Stomach smooth muscle (tissue), 2 donors: ENCODE measurements at regions not wholly inside any gene's neighbourhood (a gene's known extent, or its start where the extent isn't known, plus 50 kb on each side); places are given as distances from the start of the nearest gene placed in this dataset.

Experiments
- H3K27ac ChIP-seq: one replicate; pipeline ENCODE4 v1.7.0; 2013; ENCODE audit warnings: mild to moderate bottlenecking, low read length, inconsistent platforms
- H3K27me3 ChIP-seq, 2 donors: one replicate each; pipeline ENCODE4 v1.7.0; 2013; ENCODE audit warnings: low read length in 2 of 2; ENCODE audit not compliant: insufficient read depth in 2 of 2, control insufficient read depth in 1 of 2
- H3K36me3 ChIP-seq, 2 donors: one replicate each; pipeline ENCODE4 v1.7.0; 2013; ENCODE audit warnings: low read length in 2 of 2; ENCODE audit not compliant: control insufficient read depth in 2 of 2, insufficient read depth in 2 of 2
- H3K4me1 ChIP-seq: one replicate; pipeline ENCODE4 v1.7.0; 2013; ENCODE audit warnings: low read length; ENCODE audit not compliant: control insufficient read depth, insufficient read depth
- H3K4me3 ChIP-seq, 2 donors: one replicate each; pipeline ENCODE4 v1.7.0; 2013; ENCODE audit warnings: low read length in 2 of 2
- H3K9ac ChIP-seq, 2 donors: one replicate each; pipeline ENCODE4 v1.7.0; 2013; ENCODE audit warnings: low read length in 2 of 2, mild to moderate bottlenecking in 1 of 2
- H3K9me3 ChIP-seq, 2 donors: one replicate each; pipeline ENCODE4 v1.7.0; 2013; ENCODE audit warnings: low read length in 2 of 2; ENCODE audit not compliant: control insufficient read depth in 2 of 2
- donor health status: healthy.
- donor health status: Pancreatic carcinoma.

GRCh38 chr7:54701982-54702381, 57.0 kb downstream of the SEC61G start:
- Histone ChIP-seq H3K27me3 (no peaks in the 10 kb centered on the region), H3K27ac (no peak overlapping the region), H3K4me1 (no peaks in the 10 kb centered on the region), H3K36me3 (no peaks in the 10 kb centered on the region), H3K4me3 (no peak overlapping the region), H3K9me3 (no peaks in the 10 kb centered on the region), H3K9ac (no peak overlapping the region)

GRCh38 chr7:54699715-54700114, 59.3 kb downstream of the SEC61G start:
- no peaks in the 10 kb centered on the region for H3K9me3 ChIP-seq
- H3K36me3 ChIP-seq, result no peaks in the 10 kb centered on the region
- no peaks in the 10 kb centered on the region for H3K4me1 ChIP-seq
- no peak overlapping the region for H3K9ac ChIP-seq
- no peaks in the 10 kb centered on the region for H3K27me3 ChIP-seq
- H3K27ac ChIP-seq, result no peak overlapping the region
- H3K4me3 ChIP-seq, result no peak overlapping the region

- H3K27me3 ChIP-seq, result no peaks in the 10 kb centered on the region
- H3K36me3 ChIP-seq, result no peaks in the 10 kb centered on the region
- H3K4me3 ChIP-seq, result no peak overlapping the region
- H3K4me1 ChIP-seq, result no peaks in the 10 kb centered on the region
- H3K9me3 ChIP-seq, result no peaks in the 10 kb centered on the region
- H3K27ac ChIP-seq, result no peak overlapping the region
- no peak overlapping the region for H3K9ac ChIP-seq
These were observed 61.3 kb downstream of the SEC61G start for GRCh38 chr7:54697659-54698186.

GRCh38 chr7:54690892-54691291, 68.1 kb downstream of the SEC61G start:
- Histone ChIP-seq H3K4me3 (no peak overlapping the region), H3K27me3 (no peaks in the 10 kb centered on the region), H3K9ac (no peak overlapping the region), H3K36me3 (no peaks in the 10 kb centered on the region), H3K27ac (no peak overlapping the region), H3K4me1 (peaks cover 2% of the 10 kb centered on the region), H3K9me3 (no peaks in the 10 kb centered on the region)

- Histone ChIP-seq H3K9me3 (no peaks in the 10 kb centered on the region), H3K27ac (no peak overlapping the region), H3K4me1 (peaks cover 2% of the 10 kb centered on the region), H3K9ac (no peak overlapping the region), H3K36me3 (no peaks in the 10 kb centered on the region), H3K4me3 (peak overlapping the region in 1 of 2 donors; percentile 40), H3K27me3 (no peaks in the 10 kb centered on the region)
These were observed 69.0 kb downstream of the SEC61G start for GRCh38 chr7:54690050-54690443.

GRCh38 chr7:54689394-54690049, 69.5 kb downstream of the SEC61G start:
- Histone ChIP-seq H3K27me3 (no peaks in the 10 kb centered on the region), H3K4me1 (peaks cover 2% of the 10 kb centered on the region), H3K36me3 (no peaks in the 10 kb centered on the region), H3K27ac (no peak overlapping the region), H3K9ac (no peak overlapping the region), H3K9me3 (no peaks in the 10 kb centered on the region), H3K4me3 (no peak overlapping the region)

GRCh38 chr7:54687462-54688212, 71.4 kb downstream of the SEC61G start:
- no peaks in the 10 kb centered on the region for H3K36me3 ChIP-seq
- no peak overlapping the region for H3K9ac ChIP-seq
- H3K4me1 ChIP-seq, result peaks cover 2% of the 10 kb centered on the region
- no peaks in the 10 kb centered on the region for H3K27me3 ChIP-seq
- no peaks in the 10 kb centered on the region for H3K9me3 ChIP-seq
- no peak overlapping the region for H3K4me3 ChIP-seq
- H3K27ac ChIP-seq, result no peak overlapping the region

- H3K27me3 ChIP-seq, result no peaks in the 10 kb centered on the region
- no peak overlapping the region for H3K27ac ChIP-seq
- no peaks in the 10 kb centered on the region for H3K36me3 ChIP-seq
- H3K9me3 ChIP-seq, result no peaks in the 10 kb centered on the region
- no peaks in the 10 kb centered on the region for H3K4me1 ChIP-seq
- H3K4me3 ChIP-seq, result no peak overlapping the region
- no peak overlapping the region for H3K9ac ChIP-seq
These were observed 78.5 kb downstream of the SEC61G start for GRCh38 chr7:54680377-54681005.

GRCh38 chr7:54679490-54679817, 79.6 kb downstream of the SEC61G start:
- Histone ChIP-seq H3K9ac (no peak overlapping the region), H3K4me3 (no peak overlapping the region), H3K36me3 (no peaks in the 10 kb centered on the region), H3K4me1 (no peaks in the 10 kb centered on the region), H3K27ac (no peak overlapping the region), H3K27me3 (no peaks in the 10 kb centered on the region), H3K9me3 (no peaks in the 10 kb centered on the region)

GRCh38 chr7:54678763-54679489, 80.1 kb downstream of the SEC61G start:
- Histone ChIP-seq H3K27ac (no peak overlapping the region), H3K9ac (no peak overlapping the region), H3K4me3 (no peak overlapping the region), H3K9me3 (no peaks in the 10 kb centered on the region), H3K4me1 (no peaks in the 10 kb centered on the region), H3K27me3 (no peaks in the 10 kb centered on the region), H3K36me3 (no peaks in the 10 kb centered on the region)
